NB4 (cell line): ENCODE measurements at regions not wholly inside any gene's neighbourhood (a gene's known extent, or its start where the extent isn't known, plus 50 kb on each side); places are given as distances from the start of the nearest gene placed in this dataset.

Experiments used
- DNase-seq: peaks from one replicate; pipeline ENCODE4 v3.0.0; 2010; ENCODE audit warnings: low read depth
- H3K4me3 ChIP-seq: one replicate; pipeline ENCODE4 v1.5.1; 2011; ENCODE audit warnings: mild to moderate bottlenecking, low read depth, low read length, moderate library complexity
- CTCF ChIP-seq: IDR thresholded peaks from one replicate; pipeline ENCODE4 v1.5.1; 2012; ENCODE audit warnings: low read depth, low read length
- MAX ChIP-seq: IDR thresholded peaks from 2 replicates; pipeline ENCODE4 v1.6.1; 2011; ENCODE audit warnings: low read depth, low read length
- MYC ChIP-seq: IDR thresholded peaks from 2 replicates; pipeline ENCODE4 v1.6.1; 2011; ENCODE audit warnings: low read depth, low read length
- POLR2A ChIP-seq: IDR thresholded peaks from 2 replicates; pipeline ENCODE4 v1.6.1; 2011; ENCODE audit warnings: mild to moderate bottlenecking; ENCODE audit not compliant: insufficient read length; ENCODE audit errors: extremely low read depth

- TF ChIP-seq MYC (no peak), POLR2A (no peak), MAX (no peak), CTCF (no peak)
- H3K4me3 ChIP-seq: no peak overlapping the region
- DNase-seq: no peak
Observed at GRCh38 chr11:80900265-80900664, 1459.4 kb upstream of the TENM4 start.

- TF ChIP-seq POLR2A (no peak), MYC (no peak), CTCF (no peak), MAX (no peak)
- peak; percentile 5 for DNase-seq
- no peak overlapping the region for H3K4me3 ChIP-seq
Observed at GRCh38 chr11:80899381-80899780, 1458.6 kb upstream of the TENM4 start.

GRCh38 chr11:80898910-80899309 lies 1458.1 kb upstream of the TENM4 start:
- no peak overlapping the region for H3K4me3 ChIP-seq
- TF ChIP-seq CTCF (no peak), POLR2A (no peak), MYC (no peak), MAX (no peak)
- DNase-seq: no peak

GRCh38 chr11:80886684-80887083 lies 1445.9 kb upstream of the TENM4 start:
- DNase-seq: no peak
- no peak overlapping the region for H3K4me3 ChIP-seq
- no peak for TF ChIP-seq POLR2A
- TF ChIP-seq MAX: no peak
- no peak for TF ChIP-seq MYC
- no peak for TF ChIP-seq CTCF

GRCh38 chr11:80873310-80873999 lies 1432.6 kb upstream of the TENM4 start:
- TF ChIP-seq POLR2A (no peak), MAX (no peak), CTCF (no peak), MYC (no peak)
- no peak overlapping the region for H3K4me3 ChIP-seq
- DNase-seq: peak; percentile 49
